Neutrophil (primary cell): ENCODE measurements at regions not wholly inside any gene's neighbourhood (a gene's known extent, or its start where the extent isn't known, plus 50 kb on each side); places are given as distances from the start of the nearest gene placed in this dataset.

Source experiments
- H3K27ac ChIP-seq: fragments of 200-600 bp; sonication (generic); 2 replicates; pipeline ENCODE4 v1.5.1; 2016; ENCODE audit warnings: mild to moderate bottlenecking, moderate library complexity
- H3K27me3 ChIP-seq: fragments of 200-600 bp; sonication (generic); 2 replicates; pipeline ENCODE4 v1.6.0; 2016; ENCODE audit warnings: mild to moderate bottlenecking
- H3K36me3 ChIP-seq: fragments of 200-600 bp; sonication (generic); 2 replicates; pipeline ENCODE4 v1.5.1; 2017
- H3K4me1 ChIP-seq, 2 experiments: fragments of 200-600 bp in 1 of 2; sonication (generic) in 1 of 2; 1 replicate in 1 of 2; 2 replicates in 1 of 2; pipeline versions ENCODE4 v1.5.1 to v1.6.1; 2013 to 2016; ENCODE audit warnings: low read depth in 1 of 2, low read length in 1 of 2, mild to moderate bottlenecking in 1 of 2, moderate library complexity in 1 of 2; ENCODE audit not compliant: control insufficient read depth in 1 of 2, insufficient read depth in 1 of 2
- H3K4me3 ChIP-seq, 2 experiments: fragments of 200-600 bp in 1 of 2; sonication (generic) in 1 of 2; 1 replicate in 1 of 2; 2 replicates in 1 of 2; pipeline ENCODE4 v1.5.1; 2013 to 2016; ENCODE audit warnings: low read depth in 1 of 2, low read length in 1 of 2, mild to moderate bottlenecking in 1 of 2, moderate library complexity in 1 of 2
- H3K9me3 ChIP-seq: fragments of 200-600 bp; sonication (generic); 2 replicates; pipeline ENCODE4 v1.5.1; 2016
- CTCF ChIP-seq: fragments of 200-600 bp; sonication (generic); IDR thresholded peaks from 2 replicates; pipeline ENCODE4 v1.5.1; 2016; ENCODE audit warnings: antibody characterized with exemption

DNA sequence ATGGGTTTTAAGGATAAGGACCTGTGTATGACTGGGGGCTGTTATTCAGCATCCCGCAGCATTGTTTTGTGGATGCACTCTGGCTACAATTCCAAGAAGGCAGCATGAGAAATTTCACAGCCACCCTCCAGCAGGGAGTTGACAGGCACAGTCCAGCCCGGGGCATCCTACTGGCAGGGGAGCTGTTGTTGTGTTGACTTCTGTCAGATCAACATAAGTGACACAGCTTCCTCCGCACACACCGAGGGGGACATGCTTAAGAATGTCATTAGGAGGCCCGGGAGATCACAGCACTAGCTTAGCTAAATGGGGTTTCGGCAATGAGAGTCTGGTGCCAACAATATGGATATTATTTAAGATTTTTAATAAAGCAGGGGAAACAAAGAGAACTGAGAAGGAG, 326.5 kb downstream of the ASMT start:
- no peak overlapping the region for H3K27ac ChIP-seq
- no peak overlapping the region for H3K4me3 ChIP-seq
- H3K36me3 ChIP-seq: no peaks in the 10 kb centered on the region
- H3K9me3 ChIP-seq: no peaks in the 10 kb centered on the region
- TF ChIP-seq CTCF: no peak
- no peaks in the 10 kb centered on the region for H3K27me3 ChIP-seq
- no peaks in the 10 kb centered on the region for H3K4me1 ChIP-seq

DNA sequence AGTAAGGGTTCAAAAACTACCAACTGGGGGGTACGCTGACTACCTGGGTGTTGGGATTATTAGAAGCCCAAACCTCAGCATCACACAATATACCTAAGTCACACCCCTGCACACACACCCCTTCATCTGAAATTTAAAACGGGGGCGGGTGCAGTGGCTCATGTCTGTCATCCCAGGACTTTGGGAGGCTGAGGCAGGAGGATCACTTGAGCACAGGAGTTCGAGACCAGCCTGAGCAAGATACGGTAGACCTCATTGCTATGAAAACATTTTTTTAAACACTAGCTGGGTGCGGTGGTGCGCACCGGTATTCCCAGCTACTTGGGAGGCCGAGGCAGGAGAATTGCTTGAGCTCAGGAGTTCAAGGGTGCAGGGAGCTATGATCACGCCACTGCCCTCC, 331.0 kb downstream of the ASMT start:
- H3K36me3 ChIP-seq: no peaks in the 10 kb centered on the region
- no peak overlapping the region for H3K27ac ChIP-seq
- no peaks in the 10 kb centered on the region for H3K4me1 ChIP-seq
- no peaks in the 10 kb centered on the region for H3K27me3 ChIP-seq
- no peak overlapping the region for H3K4me3 ChIP-seq
- TF ChIP-seq CTCF: no peak
- H3K9me3 ChIP-seq: no peaks in the 10 kb centered on the region

DNA sequence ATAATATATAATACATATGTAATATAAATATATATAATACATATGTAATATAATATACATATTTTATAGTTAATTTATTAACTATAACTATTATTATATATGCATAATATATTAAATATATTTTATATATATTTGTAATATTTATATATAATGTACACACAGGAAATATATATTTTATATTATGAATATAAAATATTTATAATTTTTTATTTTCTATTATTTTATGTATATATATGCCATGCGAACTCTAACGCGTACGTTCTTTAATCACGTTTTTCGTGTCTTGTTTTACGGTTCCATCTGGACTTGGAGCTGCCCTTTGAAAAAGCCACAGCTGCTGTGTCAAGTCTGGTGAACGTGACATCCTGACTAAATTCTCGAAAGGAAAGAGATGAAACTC, 332.1 kb downstream of the ASMT start:
- no peak for TF ChIP-seq CTCF
- H3K27ac ChIP-seq: no peak overlapping the region
- H3K4me1 ChIP-seq: no peaks in the 10 kb centered on the region
- no peaks in the 10 kb centered on the region for H3K9me3 ChIP-seq
- no peak overlapping the region for H3K4me3 ChIP-seq
- H3K27me3 ChIP-seq: no peaks in the 10 kb centered on the region
- no peaks in the 10 kb centered on the region for H3K36me3 ChIP-seq
